Lower leg skin (tissue), 3 donors: ENCODE measurements at regions not wholly inside any gene's neighbourhood (a gene's known extent, or its start where the extent isn't known, plus 50 kb on each side); places are given as distances from the start of the nearest gene placed in this dataset.

Source experiments
- POLR2A ChIP-seq, 2 donors: fragments of 450-650 bp; IDR thresholded peaks; one replicate each; pipeline ENCODE4 v1.6.1; 2016 to 2017; ENCODE audit warnings: antibody characterized with exemption in 2 of 2, mild to moderate bottlenecking in 1 of 2, moderate library complexity in 1 of 2
- TF ChIP-seq, protein P1 (sequence below), 3 donors: fragments of 450-650 bp; IDR thresholded peaks; one replicate each; pipeline ENCODE4 v1.5.1; 2016; ENCODE audit warnings: antibody characterized with exemption in 3 of 3, mild to moderate bottlenecking in 3 of 3, moderate library complexity in 2 of 3

GRCh38 chr17:77321649-77322513 lies 181.1 kb downstream of the SEC14L1 start:
- no peak for TF ChIP-seq POLR2A (IDR thresholded peaks at IDR 0.05)
- TF ChIP-seq, protein P1, sequence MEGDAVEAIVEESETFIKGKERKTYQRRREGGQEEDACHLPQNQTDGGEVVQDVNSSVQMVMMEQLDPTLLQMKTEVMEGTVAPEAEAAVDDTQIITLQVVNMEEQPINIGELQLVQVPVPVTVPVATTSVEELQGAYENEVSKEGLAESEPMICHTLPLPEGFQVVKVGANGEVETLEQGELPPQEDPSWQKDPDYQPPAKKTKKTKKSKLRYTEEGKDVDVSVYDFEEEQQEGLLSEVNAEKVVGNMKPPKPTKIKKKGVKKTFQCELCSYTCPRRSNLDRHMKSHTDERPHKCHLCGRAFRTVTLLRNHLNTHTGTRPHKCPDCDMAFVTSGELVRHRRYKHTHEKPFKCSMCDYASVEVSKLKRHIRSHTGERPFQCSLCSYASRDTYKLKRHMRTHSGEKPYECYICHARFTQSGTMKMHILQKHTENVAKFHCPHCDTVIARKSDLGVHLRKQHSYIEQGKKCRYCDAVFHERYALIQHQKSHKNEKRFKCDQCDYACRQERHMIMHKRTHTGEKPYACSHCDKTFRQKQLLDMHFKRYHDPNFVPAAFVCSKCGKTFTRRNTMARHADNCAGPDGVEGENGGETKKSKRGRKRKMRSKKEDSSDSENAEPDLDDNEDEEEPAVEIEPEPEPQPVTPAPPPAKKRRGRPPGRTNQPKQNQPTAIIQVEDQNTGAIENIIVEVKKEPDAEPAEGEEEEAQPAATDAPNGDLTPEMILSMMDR (IDR thresholded peaks at IDR 0.05), result no peak
